Neural crest cell (in vitro differentiated cells): ENCODE measurements at regions not wholly inside any gene's neighbourhood (a gene's known extent, or its start where the extent isn't known, plus 50 kb on each side); places are given as distances from the start of the nearest gene placed in this dataset.

Experiments used
- DNase-seq: peaks from one replicate; pipeline ENCODE4 v3.0.0; 2021; ENCODE audit warnings: low read depth, mixed read lengths, low spot score
- H3K27ac Mint-ChIP-seq: one replicate; pipeline ENCODE4 v1.8.0; 2021; ENCODE audit warnings: mild to moderate bottlenecking, mixed read lengths; ENCODE audit not compliant: unreplicated experiment
- H3K27me3 Mint-ChIP-seq: 2 replicates; pipeline ENCODE4 v1.8.0; 2021; ENCODE audit warnings: low read depth, mild to moderate bottlenecking, mixed read lengths
- H3K36me3 Mint-ChIP-seq: 2 replicates; pipeline ENCODE4 v1.8.0; 2021; ENCODE audit warnings: low read depth, mild to moderate bottlenecking, mixed read lengths
- H3K4me1 Mint-ChIP-seq: 2 replicates; pipeline ENCODE4 v1.8.0; 2021; ENCODE audit warnings: mixed read lengths
- H3K4me3 Mint-ChIP-seq: one replicate; pipeline ENCODE4 v1.8.0; 2021; ENCODE audit warnings: mild to moderate bottlenecking, mixed read lengths
- H3K9me3 Mint-ChIP-seq: 2 replicates; pipeline ENCODE4 v1.8.0; 2021; ENCODE audit warnings: mixed read lengths
- TF ChIP-seq, protein P1 (sequence below): fragments of 200-600 bp; sonication (generic); conservative IDR thresholded peaks from 2 replicates; pipeline ENCODE4 v1.5.0; 2021; ENCODE audit warnings: antibody characterized with exemption, mild to moderate bottlenecking

DNA sequence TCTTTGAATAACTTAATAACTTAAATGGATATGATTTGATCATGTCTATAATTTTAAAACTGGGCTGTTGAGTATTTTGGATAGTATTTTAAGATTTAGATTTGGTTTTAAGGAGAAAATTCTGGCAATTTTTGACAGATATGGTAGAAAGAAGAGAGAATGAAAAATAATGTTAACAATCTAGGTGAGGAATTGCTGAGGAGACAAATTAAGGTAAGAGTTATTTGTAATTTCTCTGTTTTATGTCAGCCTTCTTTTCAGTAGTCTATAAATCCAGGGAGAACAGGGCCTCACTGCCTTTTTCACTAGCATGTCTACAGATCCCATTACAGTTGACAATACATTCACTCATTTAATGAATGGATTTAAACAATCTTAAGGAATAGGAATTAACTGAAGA is 144.7 kb downstream of the SERPINI1 start:
- Mint-ChIP-seq H3K4me1 (no peaks in the 10 kb centered on the region), H3K27ac (no peak overlapping the region), H3K4me3 (no peak overlapping the region), H3K9me3 (no peaks in the 10 kb centered on the region), H3K27me3 (peaks cover 7% of the 10 kb centered on the region), H3K36me3 (no peaks in the 10 kb centered on the region)
- DNase-seq = no peak
- TF ChIP-seq, protein P1, sequence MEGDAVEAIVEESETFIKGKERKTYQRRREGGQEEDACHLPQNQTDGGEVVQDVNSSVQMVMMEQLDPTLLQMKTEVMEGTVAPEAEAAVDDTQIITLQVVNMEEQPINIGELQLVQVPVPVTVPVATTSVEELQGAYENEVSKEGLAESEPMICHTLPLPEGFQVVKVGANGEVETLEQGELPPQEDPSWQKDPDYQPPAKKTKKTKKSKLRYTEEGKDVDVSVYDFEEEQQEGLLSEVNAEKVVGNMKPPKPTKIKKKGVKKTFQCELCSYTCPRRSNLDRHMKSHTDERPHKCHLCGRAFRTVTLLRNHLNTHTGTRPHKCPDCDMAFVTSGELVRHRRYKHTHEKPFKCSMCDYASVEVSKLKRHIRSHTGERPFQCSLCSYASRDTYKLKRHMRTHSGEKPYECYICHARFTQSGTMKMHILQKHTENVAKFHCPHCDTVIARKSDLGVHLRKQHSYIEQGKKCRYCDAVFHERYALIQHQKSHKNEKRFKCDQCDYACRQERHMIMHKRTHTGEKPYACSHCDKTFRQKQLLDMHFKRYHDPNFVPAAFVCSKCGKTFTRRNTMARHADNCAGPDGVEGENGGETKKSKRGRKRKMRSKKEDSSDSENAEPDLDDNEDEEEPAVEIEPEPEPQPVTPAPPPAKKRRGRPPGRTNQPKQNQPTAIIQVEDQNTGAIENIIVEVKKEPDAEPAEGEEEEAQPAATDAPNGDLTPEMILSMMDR = no peak

DNA sequence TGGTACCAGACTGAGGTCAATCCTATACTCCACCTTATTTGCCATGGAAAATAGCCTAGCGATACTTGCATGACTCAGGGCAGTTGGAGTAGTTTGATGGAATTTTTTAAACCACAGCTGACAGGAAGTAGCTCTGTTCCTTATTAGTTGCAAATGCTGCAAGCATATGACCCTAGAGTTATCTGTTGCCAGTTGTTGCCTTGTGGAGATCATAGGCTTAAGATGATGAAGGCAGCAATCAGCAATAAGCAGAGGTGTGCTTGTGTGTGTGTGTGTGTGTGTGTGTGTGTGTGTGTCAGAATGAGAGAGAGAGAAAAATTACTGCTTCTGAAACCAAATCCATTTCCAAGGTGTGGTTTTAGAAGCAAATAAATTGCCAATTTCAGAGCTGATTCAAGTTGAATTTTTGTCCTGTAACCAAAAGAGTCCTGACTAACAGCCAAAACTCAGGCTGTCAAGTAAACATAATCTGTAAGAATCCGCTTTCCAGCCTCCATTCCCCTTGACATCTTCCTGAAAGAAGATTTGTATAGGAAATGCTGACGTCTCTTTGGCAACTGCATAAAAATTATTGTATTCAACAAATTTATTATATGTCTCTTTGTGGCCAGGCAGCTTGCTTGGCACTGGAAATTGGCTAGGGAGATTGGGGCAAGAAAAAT is 141.2 kb downstream of the SERPINI1 start:
- H3K27me3 Mint-ChIP-seq = no peaks in the 10 kb centered on the region
- H3K27ac Mint-ChIP-seq = no peak overlapping the region
- TF ChIP-seq, protein P1 = no peak
- no peak for DNase-seq
- no peaks in the 10 kb centered on the region for H3K9me3 Mint-ChIP-seq
- no peaks in the 10 kb centered on the region for H3K36me3 Mint-ChIP-seq
- H3K4me3 Mint-ChIP-seq = no peak overlapping the region
- peaks cover 3% of the 10 kb centered on the region for H3K4me1 Mint-ChIP-seq
